ENCODE measurements at regions not wholly inside any gene's neighbourhood (a gene's known extent, or its start where the extent isn't known, plus 50 kb on each side); places are given as distances from the start of the nearest gene placed in this dataset.

- H3K9me3 ChIP-seq (ENCODE audit: low read length) = peaks cover 9% of the 10 kb centered on the region; the same call in 1 of the 2 replicates
- no peaks in the 10 kb centered on the region for H3F3A ChIP-seq (ENCODE audit: low read length, unreplicated experiment)
- H4K20me1 ChIP-seq (ENCODE audit: low read length) = no peaks in the 10 kb centered on the region
- no peak overlapping the region for H3K4me3 ChIP-seq (ENCODE audit: low read length)
- H3K4me1 ChIP-seq (ENCODE audit: insufficient read depth, low read length) = no peaks in the 10 kb centered on the region
- ChIA-PET CTCF (no interaction called here), POLR2A (ENCODE audit: unreplicated experiment) (no interaction called here)
- ATAC-seq (no peak), DNase-seq (no peak)
- H3K4me2 ChIP-seq (ENCODE audit: low read length) = no peak overlapping the region
- intact Hi-C loops (cut with micrococcal nuclease) = no loop called here
- H3K9me2 ChIP-seq (replicated peaks; ENCODE audit: low read length) = no peaks in the 10 kb centered on the region
- TF ChIP-seq EZH2 (IDR thresholded peaks at IDR 0.05; ENCODE audit: low read length, unreplicated experiment) = no peak
- no peak for TF ChIP-seq CTCF (conservative IDR thresholded peaks at IDR 0.05; ENCODE audit: low read depth, low read length)
- no peak for TF ChIP-seq EZH2phosphoT487 (IDR thresholded peaks at IDR 0.05; ENCODE audit: borderline replicate concordance, low read length)
- no peaks in the 10 kb centered on the region for H3K27me3 ChIP-seq (ENCODE audit: low read length)
- no peak overlapping the region for H3K27ac ChIP-seq (ENCODE audit: low read length)
- H3K79me2 ChIP-seq (ENCODE audit: low read length) = no peaks in the 10 kb centered on the region
- no peak overlapping the region for H3K9ac ChIP-seq (ENCODE audit: low read length)
- BruUV-seq (replicated peaks) = no TSS peak
- H3K36me3 ChIP-seq (ENCODE audit: low read depth, low read length) = no peaks in the 10 kb centered on the region
- no peak overlapping the region for H2AFZ ChIP-seq (ENCODE audit: low read length)
Observed at GRCh38 chr6:149200282-149200945, 117.1 kb upstream of the TAB2 start.

- Histone ChIP-seq H3F3A (ENCODE audit: low read length, unreplicated experiment) (no peaks in the 10 kb centered on the region), H3K27ac (ENCODE audit: low read length) (no peak overlapping the region), H3K9ac (ENCODE audit: low read length) (no peak overlapping the region), H3K9me2 (replicated peaks; ENCODE audit: low read length) (no peaks in the 10 kb centered on the region), H3K9me3 (ENCODE audit: low read length) (peaks cover 9% of the 10 kb centered on the region; the same call in 1 of the 2 replicates), H3K79me2 (ENCODE audit: low read length) (no peaks in the 10 kb centered on the region), H2AFZ (ENCODE audit: low read length) (no peak overlapping the region), H3K36me3 (ENCODE audit: low read depth, low read length) (no peaks in the 10 kb centered on the region), H3K4me1 (ENCODE audit: insufficient read depth, low read length) (no peaks in the 10 kb centered on the region), H4K20me1 (ENCODE audit: low read length) (no peaks in the 10 kb centered on the region), H3K4me2 (ENCODE audit: low read length) (no peak overlapping the region), H3K27me3 (ENCODE audit: low read length) (no peaks in the 10 kb centered on the region), H3K4me3 (ENCODE audit: low read length) (no peak overlapping the region)
- ChIA-PET CTCF (no interaction called here), POLR2A (ENCODE audit: unreplicated experiment) (no interaction called here)
- ATAC-seq (no peak), DNase-seq (no peak)
- BruUV-seq (replicated peaks) = no TSS peak
- intact Hi-C loops (cut with micrococcal nuclease) = no loop called here
- TF ChIP-seq CTCF (conservative IDR thresholded peaks at IDR 0.05; ENCODE audit: low read depth, low read length) = no peak
Observed at GRCh38 chr6:149201068-149201655, 116.3 kb upstream of the TAB2 start.

- ATAC-seq = no peak
- DNase-seq = no peak
- no peak overlapping the region for H3K4me3 ChIP-seq (ENCODE audit: low read length)
- H4K20me1 ChIP-seq (ENCODE audit: low read length) = no peaks in the 10 kb centered on the region
- H3K36me3 ChIP-seq (ENCODE audit: low read depth, low read length) = no peaks in the 10 kb centered on the region
- no TSS peak for BruUV-seq (replicated peaks)
- no peaks in the 10 kb centered on the region for H3K79me2 ChIP-seq (ENCODE audit: low read length)
- H3K9ac ChIP-seq (ENCODE audit: low read length) = no peak overlapping the region
- no peaks in the 10 kb centered on the region for H3K4me1 ChIP-seq (ENCODE audit: insufficient read depth, low read length)
- peaks cover 8% of the 10 kb centered on the region; the same call in 1 of the 2 replicates for H3K9me3 ChIP-seq (ENCODE audit: low read length)
- ChIA-PET CTCF (no interaction called here), POLR2A (ENCODE audit: unreplicated experiment) (no interaction called here)
- TF ChIP-seq EZH2phosphoT487 (IDR thresholded peaks at IDR 0.05; ENCODE audit: borderline replicate concordance, low read length) (no peak), EZH2 (IDR thresholded peaks at IDR 0.05; ENCODE audit: low read length, unreplicated experiment) (no peak), CTCF (conservative IDR thresholded peaks at IDR 0.05; ENCODE audit: low read depth, low read length) (no peak)
- no peaks in the 10 kb centered on the region for H3K27me3 ChIP-seq (ENCODE audit: low read length)
- intact Hi-C loops (cut with micrococcal nuclease) = no loop called here
- no peak overlapping the region for H3K27ac ChIP-seq (ENCODE audit: low read length)
- no peaks in the 10 kb centered on the region for H3K9me2 ChIP-seq (replicated peaks; ENCODE audit: low read length)
- H3F3A ChIP-seq (ENCODE audit: low read length, unreplicated experiment) = no peaks in the 10 kb centered on the region
- no peak overlapping the region for H3K4me2 ChIP-seq (ENCODE audit: low read length)
- H2AFZ ChIP-seq (ENCODE audit: low read length) = no peak overlapping the region
Observed at GRCh38 chr6:149202100-149202499, 115.4 kb upstream of the TAB2 start.
